NCI-H2107 treated with DMSO at 0.1 percent for 48 hours (cell line): ENCODE measurements at regions not wholly inside any gene's neighbourhood (a gene's known extent, or its start where the extent isn't known, plus 50 kb on each side); places are given as distances from the start of the nearest gene placed in this dataset.

Source experiments
- DNase-seq: peaks from one replicate; lab custom pipeline; 2025; ENCODE audit not compliant: unreplicated experiment; lab: John Stamatoyannopoulos, UW

GRCh38 chr6:12420626-12421025 is 130.5 kb downstream of the EDN1 start:
- no peak for DNase-seq

- no peak for DNase-seq
Observed at GRCh38 chr6:12421596-12421995, 131.4 kb downstream of the EDN1 start.

GRCh38 chr6:12422848-12423247 is 132.7 kb downstream of the EDN1 start:
- no peak for DNase-seq

GRCh38 chr6:12423832-12424231 is 133.7 kb downstream of the EDN1 start:
- DNase-seq = no peak

- DNase-seq = no peak
Observed at GRCh38 chr6:12426121-12426520, 136.0 kb downstream of the EDN1 start.

GRCh38 chr6:12431023-12431422 is 140.9 kb downstream of the EDN1 start:
- no peak for DNase-seq

GRCh38 chr6:12436224-12436623 is 146.1 kb downstream of the EDN1 start:
- DNase-seq = no peak

- no peak for DNase-seq
Observed at GRCh38 chr6:12436683-12437082, 146.5 kb downstream of the EDN1 start.

GRCh38 chr6:12439296-12439695 is 149.1 kb downstream of the EDN1 start:
- DNase-seq = no peak

GRCh38 chr6:12440981-12441380 is 150.8 kb downstream of the EDN1 start:
- DNase-seq = no peak

- no peak for DNase-seq
Observed at GRCh38 chr6:12442455-12442854, 152.3 kb downstream of the EDN1 start.

- no peak for DNase-seq
Observed at GRCh38 chr6:12446394-12446793, 156.2 kb downstream of the EDN1 start.

GRCh38 chr6:12449447-12449846 is 159.3 kb downstream of the EDN1 start:
- no peak for DNase-seq

GRCh38 chr6:12450467-12450866 is 160.3 kb downstream of the EDN1 start:
- no peak for DNase-seq

- no peak for DNase-seq
Observed at GRCh38 chr6:12456343-12456742, 166.2 kb downstream of the EDN1 start.

GRCh38 chr6:12457094-12457493 is 166.9 kb downstream of the EDN1 start:
- DNase-seq = no peak

GRCh38 chr6:12458558-12458957 is 168.4 kb downstream of the EDN1 start:
- DNase-seq = no peak

- DNase-seq = no peak
Observed at GRCh38 chr6:12459945-12460661, 169.9 kb downstream of the EDN1 start.

- no peak for DNase-seq
Observed at GRCh38 chr6:12467706-12468670, 177.8 kb downstream of the EDN1 start.

- DNase-seq = no peak
Observed at GRCh38 chr6:12472601-12473038, 182.5 kb downstream of the EDN1 start.

- DNase-seq = no peak
Observed at GRCh38 chr6:12473494-12473893, 183.3 kb downstream of the EDN1 start.
